ENCODE measurements at regions not wholly inside any gene's neighbourhood (a gene's known extent, or its start where the extent isn't known, plus 50 kb on each side); places are given as distances from the start of the nearest gene placed in this dataset.

GRCh38 chr3:27589795-27590194, 105.6 kb upstream of the SLC4A7 start:
- DNase-seq: no peak

- no peak for DNase-seq
Observed at GRCh38 chr3:27585429-27585828, 101.2 kb upstream of the SLC4A7 start.

GRCh38 chr3:27584874-27585273, 100.7 kb upstream of the SLC4A7 start:
- DNase-seq: no peak

- no peak for DNase-seq
Observed at GRCh38 chr3:27581852-27582251, 97.7 kb upstream of the SLC4A7 start.

- DNase-seq: no peak
Observed at GRCh38 chr3:27578032-27578431, 93.8 kb upstream of the SLC4A7 start.

- DNase-seq: no peak
Observed at GRCh38 chr3:27577504-27577903, 93.3 kb upstream of the SLC4A7 start.

- no peak for DNase-seq
Observed at GRCh38 chr3:27576171-27576570, 92.0 kb upstream of the SLC4A7 start.

- DNase-seq: no peak
Observed at GRCh38 chr3:27575499-27575898, 91.3 kb upstream of the SLC4A7 start.

- no peak for DNase-seq
Observed at GRCh38 chr3:27574438-27574795, 90.2 kb upstream of the SLC4A7 start.

GRCh38 chr3:27573780-27574437, 89.7 kb upstream of the SLC4A7 start:
- DNase-seq: no peak

GRCh38 chr3:27573138-27573537, 89.0 kb upstream of the SLC4A7 start:
- no peak for DNase-seq

GRCh38 chr3:27571345-27571744, 87.2 kb upstream of the SLC4A7 start:
- no peak for DNase-seq

GRCh38 chr3:27570421-27571106, 86.4 kb upstream of the SLC4A7 start:
- no peak for DNase-seq

GRCh38 chr3:27568393-27568792, 84.2 kb upstream of the SLC4A7 start:
- no peak for DNase-seq

GRCh38 chr3:27567251-27567650, 83.1 kb upstream of the SLC4A7 start:
- DNase-seq: no peak

- no peak for DNase-seq
Observed at GRCh38 chr3:27565201-27565852, 81.1 kb upstream of the SLC4A7 start.

GRCh38 chr3:27561576-27561975, 77.4 kb upstream of the SLC4A7 start:
- DNase-seq: no peak

GRCh38 chr3:27560484-27561056, 76.4 kb upstream of the SLC4A7 start:
- no peak for DNase-seq

GRCh38 chr3:27559835-27560234, 75.7 kb upstream of the SLC4A7 start:
- DNase-seq: no peak

- DNase-seq: no peak
Observed at GRCh38 chr3:27559381-27559780, 75.2 kb upstream of the SLC4A7 start.

GRCh38 chr3:27557411-27557810, 73.2 kb upstream of the SLC4A7 start:
- DNase-seq: no peak

- DNase-seq: no peak
Observed at GRCh38 chr3:27556887-27557286, 72.7 kb upstream of the SLC4A7 start.

- no peak for DNase-seq
Observed at GRCh38 chr3:27554706-27555105, 70.5 kb upstream of the SLC4A7 start.
